Neural progenitor cell (in vitro differentiated cells): ENCODE measurements at regions not wholly inside any gene's neighbourhood (a gene's known extent, or its start where the extent isn't known, plus 50 kb on each side); places are given as distances from the start of the nearest gene placed in this dataset.

ENCODE experiments used
- DNase-seq: peaks from one replicate; pipeline ENCODE4 v3.0.0-alpha.2; 2016; ENCODE audit warnings: low spot score
- H2AFZ ChIP-seq: fragments of 200-600 bp; sonication (generic); replicated peaks from 2 replicates; pipeline ENCODE4 v1.6.1; 2016; ENCODE audit warnings: antibody characterized with exemption
- H3F3A ChIP-seq: fragments of 200-600 bp; sonication (generic); 2 replicates; pipeline ENCODE4 v1.6.1; 2016; ENCODE audit warnings: antibody characterized with exemption, low read depth
- H3K27ac ChIP-seq: fragments of 200-600 bp; sonication (generic); 2 replicates; pipeline ENCODE4 v1.5.1; 2016; ENCODE audit warnings: mild to moderate bottlenecking
- H3K27me3 ChIP-seq: fragments of 200-600 bp; sonication (generic); 2 replicates; pipeline ENCODE4 v1.6.1; 2016; ENCODE audit warnings: mild to moderate bottlenecking, moderate library complexity
- H3K36me3 ChIP-seq: fragments of 200-600 bp; sonication (generic); 2 replicates; pipeline ENCODE4 v1.5.1; 2016
- H3K4me1 ChIP-seq: fragments of 200-600 bp; sonication (generic); 2 replicates; pipeline ENCODE4 v1.6.1; 2016; ENCODE audit warnings: mixed run types
- H3K4me2 ChIP-seq: fragments of 200-600 bp; sonication (generic); 2 replicates; pipeline ENCODE4 v1.6.1; 2016
- H3K4me3 ChIP-seq: fragments of 200-600 bp; sonication (generic); 2 replicates; pipeline ENCODE4 v1.5.1; 2016
- H3K79me2 ChIP-seq: fragments of 200-600 bp; sonication (generic); 2 replicates; pipeline ENCODE4 v1.6.1; 2016; ENCODE audit warnings: low read depth
- H3K9ac ChIP-seq: fragments of 200-600 bp; sonication (generic); 2 replicates; pipeline ENCODE4 v1.6.1; 2016
- H3K9me3 ChIP-seq: fragments of 200-600 bp; sonication (generic); 2 replicates; pipeline ENCODE4 v1.5.1; 2016; ENCODE audit warnings: low read depth
- H4K20me1 ChIP-seq: fragments of 200-600 bp; sonication (generic); 2 replicates; pipeline ENCODE4 v1.6.1; 2016; ENCODE audit warnings: low read depth
- H3K27ac Mint-ChIP-seq: 3 replicates; pipeline ENCODE4 v1.8.0; 2021; ENCODE audit warnings: mixed read lengths
- H3K27me3 Mint-ChIP-seq: 2 replicates; pipeline ENCODE4 v1.8.0; 2022; ENCODE audit warnings: low read depth, mild to moderate bottlenecking, inconsistent platforms, moderate library complexity, mixed read lengths; ENCODE audit not compliant: insufficient read depth
- H3K36me3 Mint-ChIP-seq: 3 replicates; pipeline ENCODE4 v1.8.0; 2021; ENCODE audit warnings: mixed read lengths
- H3K4me1 Mint-ChIP-seq: 3 replicates; pipeline ENCODE4 v1.8.0; 2021; ENCODE audit warnings: mixed read lengths
- H3K4me3 Mint-ChIP-seq: 3 replicates; pipeline ENCODE4 v1.8.0; 2021; ENCODE audit warnings: mild to moderate bottlenecking, moderate library complexity, mixed read lengths
- H3K9me3 Mint-ChIP-seq: 3 replicates; pipeline ENCODE4 v1.8.0; 2020; ENCODE audit warnings: mixed read lengths
- CTCF ChIP-seq: fragments of 200-600 bp; sonication (generic); IDR thresholded peaks from 2 replicates; pipeline ENCODE4 v1.5.1; 2017; ENCODE audit warnings: antibody characterized with exemption, mild to moderate bottlenecking
- EZH2 ChIP-seq: fragments of 200-600 bp; sonication (generic); IDR thresholded peaks from 2 replicates; pipeline ENCODE4 v1.6.1; 2017; ENCODE audit warnings: antibody characterized with exemption, mild to moderate bottlenecking, moderate library complexity
- EZH2phosphoT487 ChIP-seq: fragments of 200-600 bp; sonication (generic); IDR thresholded peaks from 2 replicates; pipeline ENCODE4 v1.6.1; 2017; ENCODE audit warnings: antibody characterized with exemption

GRCh38 chr21:38989379-38989744 lies 183.6 kb downstream of the ETS2 start:
- Histone ChIP-seq H3K4me2 (peak overlapping the region; percentile 30), H3K4me3 (no peak overlapping the region), H3K9me3 (no peaks in the 10 kb centered on the region), H3K27me3 (no peaks in the 10 kb centered on the region), H4K20me1 (no peaks in the 10 kb centered on the region), H3K79me2 (no peaks in the 10 kb centered on the region), H3K36me3 (no peaks in the 10 kb centered on the region), H3K4me1 (peaks cover 55% of the 10 kb centered on the region), H3F3A (peaks cover 40% of the 10 kb centered on the region), H2AFZ (no peak overlapping the region), H3K27ac (no peak overlapping the region), H3K9ac (no peak overlapping the region)
- peak overlapping the region; percentile 80 for H3K27ac Mint-ChIP-seq
- TF ChIP-seq EZH2phosphoT487 (no peak), CTCF (no peak)
- peaks cover 17% of the 10 kb centered on the region for H3K27me3 Mint-ChIP-seq
- peaks cover 89% of the 10 kb centered on the region for H3K4me1 Mint-ChIP-seq
- no peak for DNase-seq
- H3K4me3 Mint-ChIP-seq = peak overlapping the region; percentile 49
- H3K36me3 Mint-ChIP-seq = no peaks in the 10 kb centered on the region
- no peaks in the 10 kb centered on the region for H3K9me3 Mint-ChIP-seq

- DNase-seq = peak; percentile 48
- Histone ChIP-seq H3K9ac (no peak overlapping the region), H3K4me3 (no peak overlapping the region), H2AFZ (no peak overlapping the region), H3K4me2 (peak overlapping the region; percentile 43), H3K27me3 (no peaks in the 10 kb centered on the region), H3F3A (peaks cover 40% of the 10 kb centered on the region), H4K20me1 (no peaks in the 10 kb centered on the region), H3K27ac (no peak overlapping the region), H3K9me3 (no peaks in the 10 kb centered on the region), H3K79me2 (no peaks in the 10 kb centered on the region), H3K36me3 (no peaks in the 10 kb centered on the region), H3K4me1 (peaks cover 55% of the 10 kb centered on the region)
- Mint-ChIP-seq H3K27ac (peak overlapping the region; percentile 80), H3K9me3 (peaks cover 2% of the 10 kb centered on the region), H3K4me1 (peaks cover 87% of the 10 kb centered on the region), H3K4me3 (peak overlapping the region; percentile 13), H3K27me3 (peaks cover 19% of the 10 kb centered on the region), H3K36me3 (peaks cover 2% of the 10 kb centered on the region)
- TF ChIP-seq CTCF = no peak
- TF ChIP-seq EZH2phosphoT487 = no peak
- no peak for TF ChIP-seq EZH2
Observed at GRCh38 chr21:38988509-38989378, 183.0 kb downstream of the ETS2 start.

- Mint-ChIP-seq H3K36me3 (peaks cover 5% of the 10 kb centered on the region), H3K9me3 (peaks cover 9% of the 10 kb centered on the region), H3K27me3 (peaks cover 20% of the 10 kb centered on the region), H3K4me3 (peak overlapping the region; percentile 69), H3K4me1 (peaks cover 78% of the 10 kb centered on the region), H3K27ac (peak overlapping the region; percentile 78)
- H3K4me3 ChIP-seq = no peak overlapping the region
- peaks cover 40% of the 10 kb centered on the region for H3F3A ChIP-seq
- no peak for DNase-seq
- no peaks in the 10 kb centered on the region for H3K9me3 ChIP-seq
- no peak overlapping the region for H3K9ac ChIP-seq
- H3K27ac ChIP-seq = no peak overlapping the region
- H3K79me2 ChIP-seq = no peaks in the 10 kb centered on the region
- peak overlapping the region; percentile 43 for H3K4me2 ChIP-seq
- no peaks in the 10 kb centered on the region for H3K36me3 ChIP-seq
- H3K27me3 ChIP-seq = no peaks in the 10 kb centered on the region
- no peaks in the 10 kb centered on the region for H4K20me1 ChIP-seq
- peaks cover 52% of the 10 kb centered on the region for H3K4me1 ChIP-seq
- no peak overlapping the region for H2AFZ ChIP-seq
- TF ChIP-seq EZH2phosphoT487 (no peak), CTCF (no peak)
Observed at GRCh38 chr21:38987633-38988508, 182.1 kb downstream of the ETS2 start.
